HepG2 (cell line): ENCODE measurements at regions not wholly inside any gene's neighbourhood (a gene's known extent, or its start where the extent isn't known, plus 50 kb on each side); places are given as distances from the start of the nearest gene placed in this dataset.

Experiments
- ATAC-seq: fragments of 200-7000 bp; cut with Tn5 transposase; 3 replicates; pipeline ENCODE4 v1.9.1; 2020; ENCODE audit warnings: mild to moderate bottlenecking, moderate library complexity
- BruUV-seq: library from RNA; stranded (reverse); fragments of 400-500 nt; replicated peaks from 2 replicates; lab custom pipeline; 2021; lab: Mats Ljungman, UMichigan
- CTCF ChIA-PET: fragments of 300-600 bp; formaldehyde crosslinking; extraction: SDS; loops from one replicate; lab custom pipeline; 2021; ENCODE audit warnings: low total read pairs, inconsistent platforms, low intra/inter-chr PET ratio; lab: Yijun Ruan, JAX
- POLR2A ChIA-PET: fragments of 350-600 bp; sonication (Branson Sonifier 250); formaldehyde crosslinking; loops from one replicate; lab custom pipeline; 2020; ENCODE audit warnings: antibody characterized with exemption, inconsistent platforms; lab: Yijun Ruan, JAX
- DNase-seq: peaks from one replicate; pipeline ENCODE4 v3.0.0-alpha.2; 2015; ENCODE audit warnings: low spot score
- FAIRE-seq: peaks from 3 replicates; lab custom pipeline; 2011; peaks lifted over from hg19 to GRCh38; lab: Jason Lieb, UNC
- H2AFZ ChIP-seq: one replicate; pipeline ENCODE4 v1.6.1; 2011; ENCODE audit warnings: low read length, inconsistent platforms
- H3K27ac ChIP-seq: fragments of 300-600 bp; 3 replicates; pipeline ENCODE4 v1.8.0; 2011; ENCODE audit warnings: mixed run types, mild to moderate bottlenecking, mixed read lengths, low read length, inconsistent platforms; ENCODE audit not compliant: insufficient read depth; ENCODE audit errors: extremely low read length
- H3K27me3 ChIP-seq, 2 experiments: fragments of 200-600 bp in 1 of 2; 2 replicates in 1 of 2; 3 replicates in 1 of 2; pipeline versions ENCODE4 v1.6.0 to v1.8.0; 2011; ENCODE audit warnings: low read length in 2 of 2, mild to moderate bottlenecking in 2 of 2, moderate library complexity in 2 of 2, inconsistent platforms in 1 of 2; ENCODE audit not compliant: insufficient read depth in 2 of 2, control insufficient read depth in 1 of 2
- H3K36me3 ChIP-seq, 2 experiments: fragments of 200-600 bp in 1 of 2; replicated peaks in 1 of 2; 2 replicates in 1 of 2; 3 replicates in 1 of 2; pipeline versions ENCODE4 v1.5.1 to v1.8.0; 2011; ENCODE audit warnings: low read length in 2 of 2, inconsistent platforms in 1 of 2; ENCODE audit not compliant: insufficient read depth in 2 of 2, control insufficient read depth in 1 of 2
- H3K4me1 ChIP-seq: 2 replicates; pipeline ENCODE4 v1.5.1; 2012; ENCODE audit warnings: low read length, inconsistent platforms; ENCODE audit not compliant: insufficient read depth
- H3K4me2 ChIP-seq: 2 replicates; pipeline ENCODE4 v1.6.0; 2011; ENCODE audit warnings: low read depth, low read length, inconsistent platforms
- H3K4me3 ChIP-seq, 3 experiments: fragments of 200-600 bp in 1 of 3; sonication (generic), shearing (Covaris generic) in 1 of 3; replicated peaks in 1 of 3; 2 replicates each; pipeline ENCODE4 v1.5.1; 2011 to 2016; ENCODE audit warnings: low read length in 3 of 3, inconsistent platforms in 2 of 3, low read depth in 2 of 3, mild to moderate bottlenecking in 2 of 3, control low read depth in 1 of 3, mixed read lengths in 1 of 3; ENCODE audit not compliant: insufficient read depth in 1 of 3
- H3K79me2 ChIP-seq: one replicate; pipeline ENCODE4 v1.6.1; 2011; ENCODE audit warnings: low read length, inconsistent platforms; ENCODE audit not compliant: insufficient read depth
- H3K9ac ChIP-seq: 2 replicates; pipeline ENCODE4 v1.6.0; 2011; ENCODE audit warnings: mild to moderate bottlenecking, low read depth, low read length, inconsistent platforms; ENCODE audit not compliant: insufficient read depth
- H3K9me3 ChIP-seq: 2 replicates; pipeline ENCODE4 v1.5.1; 2012; ENCODE audit warnings: mild to moderate bottlenecking, low read length
- H4K20me1 ChIP-seq: 2 replicates; pipeline ENCODE4 v1.6.0; 2011; ENCODE audit warnings: inconsistent platforms, mild to moderate bottlenecking, low read length, moderate library complexity; ENCODE audit not compliant: insufficient read depth
- CENPBD1 ChIP-seq: sonication (generic); formaldehyde crosslinking; IDR thresholded peaks from 2 replicates; pipeline ENCODE4 v1.8.0; 2022; ENCODE audit warnings: missing genetic modification reagents, low read depth, mild to moderate bottlenecking, borderline replicate concordance
- CTCF ChIP-seq: sonication (generic); formaldehyde crosslinking; IDR thresholded peaks from 2 replicates; pipeline ENCODE4 v1.5.0; 2020; ENCODE audit warnings: mild to moderate bottlenecking, missing genetic modification reagents, moderate library complexity
- KAT2B ChIP-seq: fragments of 150-350 bp; IDR thresholded peaks from 2 replicates; pipeline ENCODE4 v1.6.1; 2014; ENCODE audit warnings: low read depth, low read length, borderline replicate concordance
- NFRKB ChIP-seq: fragments of 450-650 bp; IDR thresholded peaks from 2 replicates; pipeline ENCODE4 v1.6.1; 2017
- NKX3-1 ChIP-seq: sonication (generic); formaldehyde crosslinking; IDR thresholded peaks from 2 replicates; pipeline ENCODE4 v1.5.0; 2020; ENCODE audit warnings: missing genetic modification reagents
- SMC3 ChIP-seq: IDR thresholded peaks from 2 replicates; pipeline ENCODE4 v1.6.1; 2011; ENCODE audit warnings: low read length, improper control_type of control experiment
- STAG1 ChIP-seq: sonication (generic); formaldehyde crosslinking; IDR thresholded peaks from 2 replicates; pipeline ENCODE4 v1.4.0; 2020; ENCODE audit warnings: missing genetic modification reagents
- TGIF2 ChIP-seq: IDR thresholded peaks from 2 replicates; pipeline ENCODE4 v1.6.1; 2016; ENCODE audit warnings: control low read depth, missing compliant biosample characterization
- XRCC5 ChIP-seq: fragments of 200-400 bp; formaldehyde crosslinking; optimal IDR thresholded peaks from 2 replicates; pipeline ENCODE3; 2017; ENCODE audit warnings: mild to moderate bottlenecking, low read length
- YY1 ChIP-seq: IDR thresholded peaks from 2 replicates; pipeline ENCODE4 v1.6.1; 2011; ENCODE audit warnings: low read length, low read depth, moderate library complexity, mild to moderate bottlenecking; ENCODE audit not compliant: insufficient read depth, insufficient replicate concordance
- ZNF263 ChIP-seq: sonication (generic); formaldehyde crosslinking; IDR thresholded peaks from 2 replicates; pipeline ENCODE4 v1.4.0; 2020; ENCODE audit warnings: missing genetic modification reagents
- ZNF773 ChIP-seq: sonication (generic); formaldehyde crosslinking; IDR thresholded peaks from 2 replicates; pipeline ENCODE4 v1.4.0; 2020; ENCODE audit warnings: missing genetic modification reagents, borderline replicate concordance
- WGBS: methylation state at CpG from one replicate; pipeline ENCODE4 v1.1.6; 2017; ENCODE audit warnings: low lambda C conversion rate; 5-methylcytosine and 5-hydroxymethylcytosine counted together
- in situ Hi-C: cut with HindIII; loops from 2 replicates; pipeline ENCODE4 v1.10.0; 2017; ENCODE audit warnings: low pct_unique_long_range_greater_than_20kb; ENCODE audit not compliant: extremely low pct_ligation_motif_present
- intact Hi-C: fragments of 100-400 bp; cut with micrococcal nuclease; formaldehyde crosslinking; loops from one replicate; pipeline ENCODE4 v1.10.0; 2022; ENCODE audit not compliant: unreplicated experiment

DNA sequence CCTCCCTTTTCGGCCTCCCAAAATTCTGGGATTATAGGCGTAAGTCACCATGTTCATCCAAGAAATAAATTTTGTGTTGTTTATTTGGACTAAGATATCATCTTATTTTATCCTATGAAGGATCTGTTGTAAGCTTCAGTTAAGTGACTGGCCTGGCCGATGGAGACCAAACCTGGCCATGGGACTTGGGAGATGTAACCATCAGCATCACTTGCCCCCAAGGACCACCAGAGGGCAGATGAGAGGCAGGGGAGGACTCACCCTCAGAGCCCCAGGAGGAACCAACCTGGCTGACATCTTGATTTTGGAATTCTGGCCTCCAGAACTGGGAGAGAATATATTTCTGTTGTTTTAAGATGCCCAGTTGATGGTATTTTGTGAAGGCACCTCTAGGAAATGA lies 266.7 kb downstream of the CDH26 start:
- H3K36me3 ChIP-seq = no peaks in the 10 kb centered on the region
- in situ Hi-C loops = no loop called here
- DNase-seq (peak; percentile 38), FAIRE-seq (peak; percentile 63), ATAC-seq (peak; percentile 92)
- ChIA-PET POLR2A (no interaction called here), CTCF (no interaction called here)
- no peak overlapping the region for H3K4me3 ChIP-seq
- no peak overlapping the region for H3K27ac ChIP-seq
- TF ChIP-seq STAG1 (peak; percentile 60), TGIF2 (CRISPR knock-in tag) (no peak), KAT2B (no peak), NKX3-1 (no peak), YY1 (peak; percentile 32), NFRKB (no peak), SMC3 (peak; percentile 60; the same call in 1 of the 2 replicates), CENPBD1 (CRISPR knock-in tag) (no peak), CTCF (peak; percentile 68), ZNF263 (CRISPR knock-in tag) (peak; percentile 95), ZNF773 (CRISPR knock-in tag) (no peak), XRCC5 (peak; percentile 45)
- WGBS = 45% methylated on average over 3 of the region's 3 CpGs
- intact Hi-C loops = no loop called here
- H3K4me1 ChIP-seq = no peaks in the 10 kb centered on the region
- no peaks in the 10 kb centered on the region for H4K20me1 ChIP-seq
- no peaks in the 10 kb centered on the region for H3K9me3 ChIP-seq
- no peak overlapping the region for H3K4me2 ChIP-seq
- no peak overlapping the region for H3K9ac ChIP-seq
- no TSS peak for BruUV-seq
- peaks cover 0 to 3% of the 10 kb centered on the region in 2 experiments; a peak in 1 of 5 replicates for H3K27me3 ChIP-seq
- H2AFZ ChIP-seq = no peak overlapping the region
- no peaks in the 10 kb centered on the region for H3K79me2 ChIP-seq
